CD4-positive, alpha-beta T cell (primary cell): ENCODE measurements at regions not wholly inside any gene's neighbourhood (a gene's known extent, or its start where the extent isn't known, plus 50 kb on each side); places are given as distances from the start of the nearest gene placed in this dataset.

Experiments used
- ATAC-seq: fragments of 200-7000 bp; cut with Tn5 transposase; one replicate; pipeline ENCODE4 v1.10.0; 2022; ENCODE audit warnings: mild to moderate bottlenecking; ENCODE audit not compliant: poor library complexity
- CTCF ChIA-PET: fragments of 350-600 bp; sonication (Branson Sonifier 250); formaldehyde crosslinking; loops from one replicate; lab custom pipeline; 2021; ENCODE audit warnings: antibody characterized with exemption, inconsistent platforms; lab: Charles Lee
- POLR2A ChIA-PET: fragments of 350-600 bp; sonication (Branson Sonifier 250); formaldehyde crosslinking; loops from one replicate; lab custom pipeline; 2021; ENCODE audit warnings: antibody characterized with exemption, inconsistent platforms; lab: Charles Lee
- DNase-seq, 14 experiments: peaks; one replicate each; pipeline ENCODE4 v3.0.0-alpha.2; 2013 to 2020; ENCODE audit warnings: mixed read lengths in 2 of 14
- H3K27ac ChIP-seq, 2 donors: one replicate each; pipeline versions ENCODE4 v1.5.1 to v1.7.0; 2013; ENCODE audit warnings: low read length in 2 of 2, low read depth in 1 of 2, mild to moderate bottlenecking in 1 of 2
- H3K27me3 ChIP-seq, 2 experiments: 1 replicate in 1 of 2; 2 replicates in 1 of 2; pipeline versions ENCODE4 v1.6.1 to v1.7.0; 2013; ENCODE audit warnings: low read length in 2 of 2, control low read depth in 1 of 2, mild to moderate bottlenecking in 1 of 2, moderate library complexity in 1 of 2; ENCODE audit not compliant: insufficient read depth in 2 of 2, control insufficient read depth in 1 of 2
- H3K36me3 ChIP-seq: one replicate; pipeline ENCODE4 v1.6.1; 2013; ENCODE audit warnings: low read length, control low read depth; ENCODE audit not compliant: insufficient read depth
- H3K4me1 ChIP-seq: one replicate; pipeline ENCODE4 v1.6.1; 2013; ENCODE audit warnings: low read length, control low read depth; ENCODE audit not compliant: insufficient read depth
- H3K4me3 ChIP-seq: one replicate; pipeline ENCODE4 v1.5.1; 2013; ENCODE audit warnings: mild to moderate bottlenecking, low read length, moderate library complexity
- H3K9me3 ChIP-seq, 2 experiments: 1 replicate in 1 of 2; 2 replicates in 1 of 2; pipeline versions ENCODE4 v1.6.1 to v1.7.0; 2013; ENCODE audit warnings: low read length in 2 of 2, mild to moderate bottlenecking in 2 of 2, control low read depth in 1 of 2, moderate library complexity in 1 of 2; ENCODE audit not compliant: control insufficient read depth in 1 of 2, insufficient read depth in 1 of 2
- H3K27ac Mint-ChIP-seq: one replicate; pipeline ENCODE4 v1.8.0; 2020; ENCODE audit warnings: mixed read lengths
- H3K27me3 Mint-ChIP-seq: one replicate; pipeline ENCODE4 v1.8.0; 2021; ENCODE audit warnings: mixed read lengths
- H3K36me3 Mint-ChIP-seq: one replicate; pipeline ENCODE4 v1.8.0; 2021; ENCODE audit warnings: low read depth, mixed read lengths
- H3K4me1 Mint-ChIP-seq: one replicate; pipeline ENCODE4 v1.8.0; 2021; ENCODE audit warnings: low read depth, mixed read lengths
- H3K4me3 Mint-ChIP-seq: one replicate; pipeline ENCODE4 v1.8.0; 2020; ENCODE audit warnings: mild to moderate bottlenecking, mixed read lengths
- H3K9me3 Mint-ChIP-seq: one replicate; pipeline ENCODE4 v1.8.0; 2020; ENCODE audit warnings: mixed read lengths
- intact Hi-C, 2 experiments: fragments of 100-400 bp; cut with DNase I in 1 of 2; cut with micrococcal nuclease in 1 of 2; formaldehyde crosslinking; loops; one replicate each; pipeline versions ENCODE4 v1.15.1 to v1.9.0; 2023 to 2025; cut with DNase I, micrococcal nuclease
- TF ChIP-seq, protein P1 (sequence below): fragments of 200-600 bp; IDR thresholded peaks from one replicate; pipeline ENCODE4 v1.8.0; 2022; ENCODE audit warnings: antibody characterized with exemption, mild to moderate bottlenecking

DNA sequence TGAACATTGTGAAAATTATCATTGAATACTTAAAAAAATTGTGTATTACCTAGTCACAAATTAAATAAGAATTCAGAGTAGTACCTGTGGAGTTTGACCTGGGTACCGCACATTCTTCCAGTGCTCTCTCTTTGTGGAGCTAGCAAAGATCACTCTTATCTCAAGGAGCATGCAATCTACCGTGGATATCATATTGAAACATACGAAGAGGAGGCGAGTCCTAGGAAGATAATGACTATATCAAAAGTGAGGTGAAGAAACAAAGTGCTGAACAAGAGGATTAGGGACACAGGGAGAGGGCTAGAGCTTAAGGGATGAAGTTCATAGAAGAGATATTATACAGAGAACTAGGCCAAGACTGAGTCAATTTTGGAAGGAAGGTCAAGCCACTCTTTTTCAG lies 55.9 kb upstream of the NR3C1 start:
- no peak overlapping the region for H3K4me3 Mint-ChIP-seq
- intact Hi-C loops: no loop called here
- no peaks in the 10 kb centered on the region for H3K9me3 ChIP-seq
- TF ChIP-seq, protein P1, sequence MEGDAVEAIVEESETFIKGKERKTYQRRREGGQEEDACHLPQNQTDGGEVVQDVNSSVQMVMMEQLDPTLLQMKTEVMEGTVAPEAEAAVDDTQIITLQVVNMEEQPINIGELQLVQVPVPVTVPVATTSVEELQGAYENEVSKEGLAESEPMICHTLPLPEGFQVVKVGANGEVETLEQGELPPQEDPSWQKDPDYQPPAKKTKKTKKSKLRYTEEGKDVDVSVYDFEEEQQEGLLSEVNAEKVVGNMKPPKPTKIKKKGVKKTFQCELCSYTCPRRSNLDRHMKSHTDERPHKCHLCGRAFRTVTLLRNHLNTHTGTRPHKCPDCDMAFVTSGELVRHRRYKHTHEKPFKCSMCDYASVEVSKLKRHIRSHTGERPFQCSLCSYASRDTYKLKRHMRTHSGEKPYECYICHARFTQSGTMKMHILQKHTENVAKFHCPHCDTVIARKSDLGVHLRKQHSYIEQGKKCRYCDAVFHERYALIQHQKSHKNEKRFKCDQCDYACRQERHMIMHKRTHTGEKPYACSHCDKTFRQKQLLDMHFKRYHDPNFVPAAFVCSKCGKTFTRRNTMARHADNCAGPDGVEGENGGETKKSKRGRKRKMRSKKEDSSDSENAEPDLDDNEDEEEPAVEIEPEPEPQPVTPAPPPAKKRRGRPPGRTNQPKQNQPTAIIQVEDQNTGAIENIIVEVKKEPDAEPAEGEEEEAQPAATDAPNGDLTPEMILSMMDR: no peak
- POLR2A ChIA-PET: no interaction called here
- no peaks in the 10 kb centered on the region for H3K4me1 ChIP-seq
- H3K4me3 ChIP-seq: no peak overlapping the region
- no peaks in the 10 kb centered on the region for H3K27me3 Mint-ChIP-seq
- ATAC-seq (no peak), DNase-seq (no peak)
- no peaks in the 10 kb centered on the region for H3K9me3 Mint-ChIP-seq
- H3K27me3 ChIP-seq: no peaks in the 10 kb centered on the region
- no peaks in the 10 kb centered on the region for H3K4me1 Mint-ChIP-seq
- H3K27ac ChIP-seq: no peak overlapping the region
- H3K36me3 Mint-ChIP-seq: no peaks in the 10 kb centered on the region
- CTCF ChIA-PET: no interaction called here
- H3K27ac Mint-ChIP-seq: no peak overlapping the region
- no peaks in the 10 kb centered on the region for H3K36me3 ChIP-seq

DNA sequence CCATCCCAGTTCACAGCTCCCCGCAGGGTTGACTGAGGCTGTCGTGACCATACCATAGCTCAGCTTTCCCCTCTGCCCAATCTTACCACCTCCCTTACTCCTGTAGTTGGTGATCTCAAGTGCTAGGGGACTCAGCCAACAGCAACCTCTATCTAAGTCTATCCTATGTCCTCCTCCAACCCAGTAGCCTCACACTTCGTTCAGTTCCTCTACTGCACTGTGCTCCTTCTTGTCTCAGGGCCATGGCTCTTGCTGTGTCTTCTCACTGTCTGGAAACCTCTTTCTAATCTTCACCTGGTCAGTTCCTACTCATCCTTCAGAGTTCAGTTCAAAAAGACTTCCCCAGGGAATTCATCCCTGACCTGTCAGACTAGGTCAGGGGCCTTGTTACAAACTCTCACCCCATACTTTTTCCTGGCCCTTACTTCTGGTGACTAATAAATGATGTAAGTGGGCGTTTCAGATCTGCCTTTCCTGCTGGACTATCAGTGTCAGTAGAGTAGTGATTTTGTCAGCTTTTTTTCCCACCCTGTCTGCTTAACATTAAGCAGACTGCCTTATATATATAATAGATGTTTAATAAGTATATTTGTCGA lies 53.6 kb upstream of the NR3C1 start:
- no peak overlapping the region for H3K4me3 Mint-ChIP-seq
- H3K4me1 ChIP-seq: no peaks in the 10 kb centered on the region
- DNase-seq (no peak), ATAC-seq (no peak)
- H3K9me3 ChIP-seq: no peaks in the 10 kb centered on the region
- no peaks in the 10 kb centered on the region for H3K36me3 Mint-ChIP-seq
- H3K27ac Mint-ChIP-seq: no peak overlapping the region
- H3K27me3 ChIP-seq: no peaks in the 10 kb centered on the region
- no peaks in the 10 kb centered on the region for H3K36me3 ChIP-seq
- H3K27ac ChIP-seq: no peak overlapping the region
- H3K4me3 ChIP-seq: no peak overlapping the region
- no peaks in the 10 kb centered on the region for H3K4me1 Mint-ChIP-seq
- intact Hi-C loops: no loop called here
- TF ChIP-seq, protein P1: no peak
- ChIA-PET POLR2A (no interaction called here), CTCF (no interaction called here)
- no peaks in the 10 kb centered on the region for H3K9me3 Mint-ChIP-seq
- H3K27me3 Mint-ChIP-seq: no peaks in the 10 kb centered on the region

DNA sequence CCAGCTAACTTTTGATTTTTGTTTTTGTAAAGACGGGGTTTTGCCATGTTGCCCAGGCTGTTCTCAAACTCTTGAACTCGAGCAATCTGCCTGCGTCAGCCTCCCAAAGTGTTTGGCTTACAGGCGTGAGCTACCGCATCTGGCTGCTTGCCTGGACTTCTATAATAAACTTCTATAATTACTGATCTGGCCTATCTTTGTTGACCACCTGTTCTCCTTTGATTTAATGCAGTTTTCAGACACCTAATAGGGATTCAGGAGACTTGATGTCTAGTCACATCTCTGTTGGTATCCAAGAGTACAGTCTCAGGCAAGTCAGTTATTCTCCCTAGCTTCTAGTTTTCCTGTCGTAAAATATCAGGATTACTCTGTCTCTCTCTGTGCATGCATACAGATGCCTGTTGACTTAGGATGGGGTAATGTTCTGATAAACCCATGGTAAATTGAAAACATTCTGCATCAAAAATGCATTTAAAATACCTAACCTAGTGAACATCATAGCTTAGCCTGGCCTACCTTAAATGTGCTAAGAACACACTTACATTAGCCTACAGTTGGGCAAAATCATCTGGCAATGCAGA lies 51.5 kb upstream of the NR3C1 start:
- CTCF ChIA-PET: no interaction called here
- POLR2A ChIA-PET: no interaction called here
- intact Hi-C loops: no loop called here
- Histone ChIP-seq H3K9me3 (no peaks in the 10 kb centered on the region), H3K4me3 (no peak overlapping the region), H3K36me3 (no peaks in the 10 kb centered on the region), H3K27me3 (no peaks in the 10 kb centered on the region), H3K4me1 (no peaks in the 10 kb centered on the region), H3K27ac (no peak overlapping the region)
- TF ChIP-seq, protein P1: no peak
- H3K4me3 Mint-ChIP-seq: no peak overlapping the region
- no peaks in the 10 kb centered on the region for H3K36me3 Mint-ChIP-seq
- DNase-seq (no peak), ATAC-seq (no peak)
- no peaks in the 10 kb centered on the region for H3K4me1 Mint-ChIP-seq
- no peaks in the 10 kb centered on the region for H3K27me3 Mint-ChIP-seq
- no peak overlapping the region for H3K27ac Mint-ChIP-seq
- no peaks in the 10 kb centered on the region for H3K9me3 Mint-ChIP-seq
